MM.1S (cell line): ENCODE measurements at regions not wholly inside any gene's neighbourhood (a gene's known extent, or its start where the extent isn't known, plus 50 kb on each side); places are given as distances from the start of the nearest gene placed in this dataset.

Experiments used
- DNase-seq: peaks from one replicate; pipeline ENCODE4 v3.0.0-alpha.2; 2015
- H2AFZ ChIP-seq: fragments of 300-600 bp; sonication (generic); 2 replicates; pipeline ENCODE4 v1.6.0; 2016; ENCODE audit warnings: antibody characterized with exemption, low read length
- H3F3A ChIP-seq: fragments of 300-600 bp; sonication (generic); 2 replicates; pipeline ENCODE4 v1.6.1; 2016; ENCODE audit warnings: mild to moderate bottlenecking, antibody characterized with exemption, low read length, moderate library complexity, mixed read lengths; ENCODE audit not compliant: insufficient read depth
- H3K27ac ChIP-seq: fragments of 300-600 bp; sonication (generic); 2 replicates; pipeline ENCODE4 v1.5.1; 2016; ENCODE audit warnings: mild to moderate bottlenecking, low read length
- H3K27me3 ChIP-seq: fragments of 300-600 bp; sonication (generic); replicated peaks from 2 replicates; pipeline ENCODE4 v1.6.0; 2016; ENCODE audit warnings: low read length; ENCODE audit not compliant: insufficient read depth
- H3K36me3 ChIP-seq: fragments of 300-600 bp; sonication (generic); replicated peaks from 2 replicates; pipeline ENCODE4 v1.6.1; 2016; ENCODE audit warnings: mild to moderate bottlenecking, low read length, mixed read lengths; ENCODE audit not compliant: insufficient read depth
- H3K4me1 ChIP-seq: fragments of 300-600 bp; sonication (generic); 2 replicates; pipeline ENCODE4 v1.6.1; 2016; ENCODE audit warnings: low read length, mixed read lengths
- H3K4me2 ChIP-seq: fragments of 300-600 bp; sonication (generic); 2 replicates; pipeline ENCODE4 v1.6.0; 2016; ENCODE audit warnings: low read depth, low read length
- H3K4me3 ChIP-seq: fragments of 300-600 bp; sonication (generic); 2 replicates; pipeline ENCODE4 v1.5.1; 2016; ENCODE audit warnings: low read length, mixed read lengths
- H3K79me2 ChIP-seq: fragments of 300-600 bp; sonication (generic); 2 replicates; pipeline ENCODE4 v1.6.1; 2016; ENCODE audit warnings: mixed run types, low read length, mixed read lengths
- H3K9ac ChIP-seq: fragments of 300-600 bp; sonication (generic); 2 replicates; pipeline ENCODE4 v1.6.1; 2016; ENCODE audit warnings: low read length, mixed read lengths
- H3K9me2 ChIP-seq: fragments of 300-600 bp; sonication (generic); replicated peaks from 2 replicates; pipeline ENCODE4 v1.6.1; 2016; ENCODE audit warnings: mild to moderate bottlenecking, low read length, mixed read lengths; ENCODE audit not compliant: insufficient read depth
- H3K9me3 ChIP-seq: fragments of 300-600 bp; sonication (generic); replicated peaks from 2 replicates; pipeline ENCODE4 v1.6.1; 2016; ENCODE audit warnings: mild to moderate bottlenecking, low read length, mixed read lengths; ENCODE audit not compliant: insufficient read depth
- H4K20me1 ChIP-seq: fragments of 300-600 bp; sonication (generic); 2 replicates; pipeline ENCODE4 v1.6.1; 2016; ENCODE audit warnings: mild to moderate bottlenecking, low read length, moderate library complexity, mixed read lengths; ENCODE audit not compliant: insufficient read depth
- EZH2 ChIP-seq: fragments of 300-600 bp; sonication (generic); optimal IDR thresholded peaks from 2 replicates; pipeline ENCODE3; 2017; ENCODE audit warnings: low read depth, mild to moderate bottlenecking, antibody characterized with exemption, low read length, mixed read lengths
- EZH2phosphoT487 ChIP-seq: fragments of 300-600 bp; sonication (generic); IDR thresholded peaks from 2 replicates; pipeline ENCODE4 v1.6.1; 2018; ENCODE audit warnings: antibody characterized with exemption, low read length
- TF ChIP-seq, protein P1 (sequence below): fragments of 300-600 bp; sonication (generic); IDR thresholded peaks from 2 replicates; pipeline ENCODE4 v1.5.1; 2016; ENCODE audit warnings: antibody characterized with exemption, low read length, mixed read lengths

DNA sequence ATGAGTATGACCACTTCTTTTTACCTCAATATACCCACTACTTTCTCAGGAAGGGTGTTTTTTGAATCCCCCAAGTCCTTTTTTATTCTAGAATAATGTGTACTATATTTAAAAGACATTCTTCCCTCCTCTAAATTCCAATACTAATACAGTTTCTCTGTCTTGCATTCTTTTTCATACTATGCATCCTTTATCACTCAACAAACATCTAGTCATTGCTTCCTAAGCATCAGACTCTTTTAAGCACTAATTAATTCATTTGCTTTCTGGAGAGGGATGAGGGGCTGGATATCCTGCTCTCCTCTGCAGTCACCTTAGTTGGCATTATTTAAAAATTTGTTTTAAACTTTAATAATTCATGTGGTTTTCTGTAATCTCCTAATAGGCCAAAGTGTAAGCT, 838.8 kb downstream of the KCNT2 start:
- Histone ChIP-seq H3K36me3 (no peaks in the 10 kb centered on the region), H3K9me3 (no peaks in the 10 kb centered on the region), H3K4me2 (no peak overlapping the region), H3K27me3 (no peaks in the 10 kb centered on the region), H3F3A (no peaks in the 10 kb centered on the region), H4K20me1 (no peaks in the 10 kb centered on the region), H3K4me3 (no peak overlapping the region), H3K4me1 (no peaks in the 10 kb centered on the region), H3K9ac (no peak overlapping the region), H3K9me2 (no peaks in the 10 kb centered on the region), H3K27ac (no peak overlapping the region), H2AFZ (no peak overlapping the region), H3K79me2 (no peaks in the 10 kb centered on the region)
- TF ChIP-seq EZH2 (no peak), EZH2phosphoT487 (no peak)
- TF ChIP-seq, protein P1, sequence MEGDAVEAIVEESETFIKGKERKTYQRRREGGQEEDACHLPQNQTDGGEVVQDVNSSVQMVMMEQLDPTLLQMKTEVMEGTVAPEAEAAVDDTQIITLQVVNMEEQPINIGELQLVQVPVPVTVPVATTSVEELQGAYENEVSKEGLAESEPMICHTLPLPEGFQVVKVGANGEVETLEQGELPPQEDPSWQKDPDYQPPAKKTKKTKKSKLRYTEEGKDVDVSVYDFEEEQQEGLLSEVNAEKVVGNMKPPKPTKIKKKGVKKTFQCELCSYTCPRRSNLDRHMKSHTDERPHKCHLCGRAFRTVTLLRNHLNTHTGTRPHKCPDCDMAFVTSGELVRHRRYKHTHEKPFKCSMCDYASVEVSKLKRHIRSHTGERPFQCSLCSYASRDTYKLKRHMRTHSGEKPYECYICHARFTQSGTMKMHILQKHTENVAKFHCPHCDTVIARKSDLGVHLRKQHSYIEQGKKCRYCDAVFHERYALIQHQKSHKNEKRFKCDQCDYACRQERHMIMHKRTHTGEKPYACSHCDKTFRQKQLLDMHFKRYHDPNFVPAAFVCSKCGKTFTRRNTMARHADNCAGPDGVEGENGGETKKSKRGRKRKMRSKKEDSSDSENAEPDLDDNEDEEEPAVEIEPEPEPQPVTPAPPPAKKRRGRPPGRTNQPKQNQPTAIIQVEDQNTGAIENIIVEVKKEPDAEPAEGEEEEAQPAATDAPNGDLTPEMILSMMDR, result no peak
- no peak for DNase-seq

DNA sequence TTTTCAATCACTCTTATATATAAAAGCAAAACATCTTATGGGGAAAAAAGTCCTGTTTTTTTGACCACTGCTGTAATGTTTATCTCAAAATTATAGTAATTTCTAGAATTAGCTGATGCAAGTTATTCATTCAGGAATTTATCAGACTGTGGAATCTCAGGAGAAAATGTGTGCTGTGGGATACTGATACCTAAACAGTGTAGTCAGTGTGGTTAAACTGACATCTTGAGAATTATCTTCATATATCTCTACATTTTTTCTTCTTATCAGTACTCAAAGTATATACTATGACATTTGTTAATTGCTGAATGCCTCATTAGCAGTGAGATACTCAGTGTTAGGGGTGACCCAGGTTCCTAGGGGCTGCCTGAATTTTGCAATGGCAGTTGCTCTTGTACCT, 839.3 kb downstream of the KCNT2 start:
- Histone ChIP-seq H3K9me2 (no peaks in the 10 kb centered on the region), H3K4me2 (no peak overlapping the region), H3K4me3 (no peak overlapping the region), H3K27me3 (no peaks in the 10 kb centered on the region), H3K9ac (no peak overlapping the region), H3F3A (no peaks in the 10 kb centered on the region), H4K20me1 (no peaks in the 10 kb centered on the region), H3K4me1 (no peaks in the 10 kb centered on the region), H3K79me2 (no peaks in the 10 kb centered on the region), H3K27ac (no peak overlapping the region), H2AFZ (no peak overlapping the region), H3K36me3 (no peaks in the 10 kb centered on the region), H3K9me3 (no peaks in the 10 kb centered on the region)
- TF ChIP-seq EZH2phosphoT487, result no peak
- TF ChIP-seq EZH2, result no peak
- DNase-seq, result no peak

DNA sequence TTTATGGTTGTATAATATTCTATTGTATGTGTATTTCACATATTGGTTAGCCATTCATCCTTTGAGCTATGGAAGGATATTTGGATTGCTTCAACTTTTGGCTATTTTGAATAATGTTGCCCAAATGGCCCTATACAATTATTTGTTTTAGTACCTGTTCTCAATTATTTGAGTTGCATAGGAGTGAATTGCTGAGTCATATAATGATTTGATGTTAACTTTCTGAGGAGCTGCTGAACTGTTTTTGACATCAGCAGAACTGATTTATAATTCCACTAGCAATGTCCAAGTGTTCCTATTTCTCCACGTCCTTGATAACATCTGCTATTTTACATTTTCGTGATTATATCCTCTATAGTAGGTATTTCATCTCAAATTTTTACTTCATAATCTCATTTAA, 839.9 kb downstream of the KCNT2 start:
- TF ChIP-seq EZH2 (no peak), EZH2phosphoT487 (no peak)
- TF ChIP-seq, protein P1, result no peak
- Histone ChIP-seq H3K36me3 (no peaks in the 10 kb centered on the region), H3K27me3 (no peaks in the 10 kb centered on the region), H3K4me3 (no peak overlapping the region), H2AFZ (no peak overlapping the region), H3K9me2 (no peaks in the 10 kb centered on the region), H4K20me1 (no peaks in the 10 kb centered on the region), H3K9me3 (no peaks in the 10 kb centered on the region), H3K79me2 (no peaks in the 10 kb centered on the region), H3K4me1 (no peaks in the 10 kb centered on the region), H3K9ac (no peak overlapping the region), H3F3A (no peaks in the 10 kb centered on the region), H3K4me2 (no peak overlapping the region), H3K27ac (no peak overlapping the region)
- DNase-seq, result no peak

DNA sequence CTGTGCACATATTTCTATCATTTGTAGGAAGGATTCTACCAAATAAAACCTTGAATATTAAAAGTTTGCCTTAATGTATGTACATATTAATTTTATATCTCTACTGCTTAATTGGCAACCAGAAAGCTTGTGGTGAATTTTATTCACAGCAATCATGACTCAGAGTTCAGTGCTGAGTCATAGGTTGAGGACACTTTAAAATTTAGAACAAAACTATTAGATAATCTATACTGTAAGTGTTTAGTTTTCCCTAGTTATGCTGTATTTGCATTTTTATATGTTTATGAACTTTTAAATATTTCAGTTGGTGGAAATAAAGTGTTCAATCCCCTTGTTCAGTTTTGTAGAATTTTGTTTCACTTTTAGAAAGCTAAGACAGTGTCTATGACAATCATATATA, 841.5 kb downstream of the KCNT2 start:
- H3F3A ChIP-seq, result no peaks in the 10 kb centered on the region
- peak; percentile 4 for DNase-seq
- no peaks in the 10 kb centered on the region for H4K20me1 ChIP-seq
- no peak overlapping the region for H3K27ac ChIP-seq
- H2AFZ ChIP-seq, result no peak overlapping the region
- H3K9me3 ChIP-seq, result no peaks in the 10 kb centered on the region
- no peak overlapping the region for H3K4me3 ChIP-seq
- H3K36me3 ChIP-seq, result no peaks in the 10 kb centered on the region
- H3K9me2 ChIP-seq, result no peaks in the 10 kb centered on the region
- TF ChIP-seq EZH2, result no peak
- TF ChIP-seq, protein P1, result no peak
- no peak for TF ChIP-seq EZH2phosphoT487
- no peaks in the 10 kb centered on the region for H3K4me1 ChIP-seq
- no peak overlapping the region for H3K9ac ChIP-seq
- no peaks in the 10 kb centered on the region for H3K79me2 ChIP-seq
- H3K4me2 ChIP-seq, result no peak overlapping the region
- no peaks in the 10 kb centered on the region for H3K27me3 ChIP-seq
